Activated T-helper 2 cell treated with anti-CD3 and anti-CD28 coated beads, Interferon-gamma antibody, Interleukin-2, Interleukin-4, amounts not matched to agents 10 μg/mL and 5 μg/mL and 100 μg/mL, durations not matched to agents 14 hours and 24 hours and 36 hours (primary cell): ENCODE measurements at regions not wholly inside any gene's neighbourhood (a gene's known extent, or its start where the extent isn't known, plus 50 kb on each side); places are given as distances from the start of the nearest gene placed in this dataset.

Experiments used
- DNase-seq: peaks from one replicate; pipeline ENCODE4 v3.0.0; 2021; ENCODE audit warnings: low spot score
- H3K27ac Mint-ChIP-seq: one replicate; pipeline ENCODE4 v1.8.0; 2021; ENCODE audit warnings: mixed read lengths
- H3K27me3 Mint-ChIP-seq: one replicate; pipeline ENCODE4 v1.8.0; 2021; ENCODE audit warnings: low read depth, mixed read lengths
- H3K36me3 Mint-ChIP-seq: one replicate; pipeline ENCODE4 v1.8.0; 2021; ENCODE audit warnings: low read depth, mixed read lengths
- H3K4me1 Mint-ChIP-seq: one replicate; pipeline ENCODE4 v1.8.0; 2021; ENCODE audit warnings: low read depth, mixed read lengths
- H3K4me3 Mint-ChIP-seq: one replicate; pipeline ENCODE4 v1.8.0; 2021; ENCODE audit warnings: low read depth, mild to moderate bottlenecking, moderate library complexity, mixed read lengths
- H3K9me3 Mint-ChIP-seq: one replicate; pipeline ENCODE4 v1.8.0; 2021; ENCODE audit warnings: mixed read lengths
- intact Hi-C: fragments of 100-400 bp; cut with micrococcal nuclease; formaldehyde crosslinking; loops from one replicate; pipeline ENCODE4 v1.15.1; 2023

DNA sequence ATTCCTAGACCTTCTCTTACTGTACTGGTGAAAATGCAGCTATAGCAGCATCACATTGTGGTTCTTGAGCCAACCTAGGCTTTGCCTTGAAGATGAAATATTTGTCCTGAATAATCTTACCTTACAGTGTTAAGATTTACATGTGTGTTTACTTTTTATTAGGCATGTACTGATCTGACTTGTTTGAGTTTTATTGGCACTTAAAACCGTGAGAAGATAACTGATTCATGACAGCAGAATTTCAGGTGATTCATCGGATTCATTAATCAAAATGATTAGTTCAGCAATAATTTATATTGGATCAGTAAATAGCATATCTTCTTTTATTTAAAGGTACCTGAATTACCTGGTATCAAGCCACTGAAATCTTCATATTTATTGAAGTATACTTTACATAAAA lies 296.3 kb downstream of the KLF5 start:
- H3K4me3 Mint-ChIP-seq: no peak overlapping the region
- no peaks in the 10 kb centered on the region for H3K36me3 Mint-ChIP-seq
- no peak overlapping the region for H3K27ac Mint-ChIP-seq
- H3K9me3 Mint-ChIP-seq: no peaks in the 10 kb centered on the region
- intact Hi-C loops: no loop called here
- no peaks in the 10 kb centered on the region for H3K27me3 Mint-ChIP-seq
- H3K4me1 Mint-ChIP-seq: no peaks in the 10 kb centered on the region
- DNase-seq: no peak

DNA sequence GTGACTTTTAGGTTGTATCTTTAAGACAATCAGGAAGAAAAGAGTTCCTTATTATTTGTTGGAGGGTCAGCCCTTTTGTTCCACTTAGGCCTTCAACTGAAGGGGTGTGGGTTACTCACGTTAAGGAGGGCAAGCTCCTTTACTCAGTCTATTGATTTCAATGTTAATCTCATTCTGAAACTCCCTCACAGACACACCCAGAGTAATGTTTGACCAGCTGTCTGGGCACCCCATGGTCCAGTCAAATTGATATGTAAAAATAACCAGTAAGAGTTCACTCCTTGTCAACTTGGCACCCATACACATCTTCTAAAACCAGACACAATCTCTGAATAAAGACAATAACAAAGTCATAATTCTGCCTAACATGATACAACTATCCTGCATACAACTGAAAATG lies 292.9 kb downstream of the KLF5 start:
- DNase-seq: no peak
- Mint-ChIP-seq H3K27ac (no peak overlapping the region), H3K36me3 (no peaks in the 10 kb centered on the region), H3K4me3 (no peak overlapping the region), H3K4me1 (no peaks in the 10 kb centered on the region), H3K9me3 (no peaks in the 10 kb centered on the region), H3K27me3 (peaks cover 15% of the 10 kb centered on the region)
- intact Hi-C loops: no loop called here

DNA sequence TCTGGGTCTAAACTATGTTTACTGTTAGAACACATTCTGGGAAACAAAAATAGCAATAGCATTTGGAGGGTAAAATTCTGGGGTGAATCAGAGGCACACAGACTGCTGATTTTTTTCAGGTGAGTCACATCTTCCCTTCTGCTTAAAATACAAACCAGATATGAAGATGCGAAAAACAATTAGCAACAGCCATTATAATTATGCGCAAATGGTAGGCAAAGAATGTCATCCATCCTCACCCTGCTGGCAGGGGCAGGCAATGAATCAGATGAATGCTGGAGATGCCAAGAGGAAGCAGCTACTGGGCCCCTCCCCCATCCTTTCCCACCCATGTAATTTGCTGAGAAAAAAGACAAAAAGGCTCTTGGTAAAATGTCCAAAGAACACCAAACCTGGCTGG lies 282.9 kb downstream of the KLF5 start:
- no peak overlapping the region for H3K4me3 Mint-ChIP-seq
- H3K9me3 Mint-ChIP-seq: no peaks in the 10 kb centered on the region
- intact Hi-C loops: no loop called here
- no peak for DNase-seq
- peaks cover 5% of the 10 kb centered on the region for H3K27me3 Mint-ChIP-seq
- H3K36me3 Mint-ChIP-seq: no peaks in the 10 kb centered on the region
- H3K27ac Mint-ChIP-seq: no peak overlapping the region
- H3K4me1 Mint-ChIP-seq: no peaks in the 10 kb centered on the region

DNA sequence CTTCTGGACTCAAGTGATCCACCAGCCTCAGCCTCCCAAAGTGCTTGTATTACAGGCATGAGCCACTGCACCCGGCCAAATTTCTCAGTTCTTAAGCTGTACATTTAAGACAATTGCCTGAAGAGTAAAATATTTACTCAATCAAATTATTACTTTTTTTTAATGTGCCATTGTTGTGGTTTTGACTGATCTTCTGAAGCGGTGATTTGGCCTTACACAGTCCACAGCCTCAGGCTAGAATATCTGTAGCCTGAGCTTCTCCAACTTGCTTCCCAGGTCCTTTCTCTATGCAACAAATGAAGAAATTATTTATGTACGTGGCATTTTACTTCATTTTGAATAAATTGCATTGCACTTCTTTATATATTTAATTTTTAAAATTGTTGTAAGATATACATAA lies 281.3 kb downstream of the KLF5 start:
- no peak for DNase-seq
- no peaks in the 10 kb centered on the region for H3K27me3 Mint-ChIP-seq
- H3K9me3 Mint-ChIP-seq: no peaks in the 10 kb centered on the region
- intact Hi-C loops: no loop called here
- H3K36me3 Mint-ChIP-seq: no peaks in the 10 kb centered on the region
- no peak overlapping the region for H3K4me3 Mint-ChIP-seq
- no peak overlapping the region for H3K27ac Mint-ChIP-seq
- H3K4me1 Mint-ChIP-seq: peaks cover 6% of the 10 kb centered on the region

DNA sequence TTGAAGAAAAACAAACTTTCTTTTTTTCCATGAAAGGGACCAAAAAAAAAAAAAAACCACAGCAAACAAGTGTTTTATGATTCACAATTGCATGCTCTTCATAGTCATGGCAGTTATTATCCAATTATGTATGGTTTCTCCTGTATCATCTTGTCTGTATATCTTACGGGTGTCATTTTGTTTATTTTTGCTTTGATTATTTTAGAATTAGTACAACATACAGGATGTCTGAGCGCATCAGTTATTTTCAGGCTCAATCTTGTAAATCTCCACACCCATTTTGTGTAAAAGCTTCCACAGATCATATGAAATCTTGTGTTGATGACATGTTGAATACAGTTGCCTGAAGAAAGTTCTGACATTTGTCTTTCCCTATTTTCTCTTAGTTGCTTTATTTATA lies 280.3 kb downstream of the KLF5 start:
- no peaks in the 10 kb centered on the region for H3K27me3 Mint-ChIP-seq
- intact Hi-C loops: no loop called here
- peaks cover 8% of the 10 kb centered on the region for H3K4me1 Mint-ChIP-seq

DNA sequence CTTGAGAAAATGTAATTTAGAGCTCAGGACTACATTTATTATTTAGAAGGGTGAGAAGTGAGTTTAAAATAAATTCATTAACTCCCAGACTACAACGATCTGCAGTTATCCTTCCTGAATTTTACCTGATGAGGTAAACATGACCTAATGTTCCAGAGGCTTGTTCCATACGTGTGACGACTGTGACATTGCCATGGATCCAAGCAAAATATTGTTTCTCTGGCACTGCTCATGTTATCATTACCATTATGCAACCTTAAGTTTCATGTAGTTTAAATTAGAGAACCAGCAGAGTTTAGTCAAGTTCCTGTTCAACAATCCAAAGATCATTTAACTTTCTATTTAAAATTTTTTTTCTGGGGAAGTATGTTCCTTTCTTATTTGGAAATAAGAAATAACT lies 279.6 kb downstream of the KLF5 start:
- Mint-ChIP-seq H3K4me3 (no peak overlapping the region), H3K27me3 (peaks cover 2% of the 10 kb centered on the region), H3K9me3 (no peaks in the 10 kb centered on the region), H3K4me1 (peaks cover 8% of the 10 kb centered on the region), H3K36me3 (no peaks in the 10 kb centered on the region), H3K27ac (no peak overlapping the region)
- intact Hi-C loops: no loop called here
- no peak for DNase-seq

More for the DNA sequence above, 280.3 kb downstream of the KLF5 start:
- no peaks in the 10 kb centered on the region for H3K36me3 Mint-ChIP-seq
- no peak for DNase-seq
- no peaks in the 10 kb centered on the region for H3K9me3 Mint-ChIP-seq
- H3K27ac Mint-ChIP-seq: no peak overlapping the region
- no peak overlapping the region for H3K4me3 Mint-ChIP-seq

DNA sequence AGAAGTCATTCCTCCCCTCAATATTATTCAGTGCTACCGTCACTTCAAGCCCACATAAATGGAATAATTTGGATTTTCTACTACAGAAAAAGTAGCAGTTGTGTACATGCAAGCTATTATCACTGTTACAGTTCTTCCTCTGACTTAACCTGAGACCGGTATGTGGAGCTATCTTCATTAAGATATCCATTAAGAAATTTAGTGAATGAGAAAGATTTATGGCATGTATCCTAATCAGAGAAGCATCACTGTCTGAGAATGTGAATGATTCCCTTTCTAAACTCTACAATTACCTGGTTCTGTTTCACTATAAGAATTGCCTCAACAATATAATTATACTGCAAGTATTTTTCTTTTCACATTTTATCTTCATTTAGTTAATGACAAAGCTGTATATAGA lies 278.7 kb downstream of the KLF5 start:
- no peak overlapping the region for H3K27ac Mint-ChIP-seq
- no peaks in the 10 kb centered on the region for H3K9me3 Mint-ChIP-seq
- intact Hi-C loops: no loop called here
- H3K36me3 Mint-ChIP-seq: no peaks in the 10 kb centered on the region
- H3K27me3 Mint-ChIP-seq: peaks cover 2% of the 10 kb centered on the region
- H3K4me3 Mint-ChIP-seq: no peak overlapping the region
- DNase-seq: no peak
- H3K4me1 Mint-ChIP-seq: peaks cover 8% of the 10 kb centered on the region

DNA sequence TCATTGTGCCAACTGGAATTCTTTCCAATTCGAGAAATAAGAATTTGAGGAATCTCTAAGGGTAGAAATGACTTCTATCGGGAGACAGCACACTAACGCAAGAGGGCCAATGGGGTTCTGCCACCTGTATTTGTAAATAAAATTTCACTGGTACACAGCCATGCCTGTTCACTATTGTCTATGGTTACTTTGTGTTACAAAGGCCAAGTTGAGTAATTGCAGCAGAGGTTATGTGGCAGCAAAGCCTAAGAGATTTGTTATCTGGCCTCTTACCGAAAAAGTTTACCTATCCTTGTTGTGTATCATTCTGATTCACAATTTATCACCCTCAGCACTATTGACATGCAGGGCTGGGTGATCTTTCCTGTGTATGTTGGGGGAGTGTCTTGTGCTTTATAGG lies 278.0 kb downstream of the KLF5 start:
- intact Hi-C loops: no loop called here
- H3K4me1 Mint-ChIP-seq: peaks cover 8% of the 10 kb centered on the region
- DNase-seq: no peak
- no peaks in the 10 kb centered on the region for H3K9me3 Mint-ChIP-seq
- peaks cover 2% of the 10 kb centered on the region for H3K27me3 Mint-ChIP-seq
- no peaks in the 10 kb centered on the region for H3K36me3 Mint-ChIP-seq
- H3K27ac Mint-ChIP-seq: no peak overlapping the region
- no peak overlapping the region for H3K4me3 Mint-ChIP-seq

DNA sequence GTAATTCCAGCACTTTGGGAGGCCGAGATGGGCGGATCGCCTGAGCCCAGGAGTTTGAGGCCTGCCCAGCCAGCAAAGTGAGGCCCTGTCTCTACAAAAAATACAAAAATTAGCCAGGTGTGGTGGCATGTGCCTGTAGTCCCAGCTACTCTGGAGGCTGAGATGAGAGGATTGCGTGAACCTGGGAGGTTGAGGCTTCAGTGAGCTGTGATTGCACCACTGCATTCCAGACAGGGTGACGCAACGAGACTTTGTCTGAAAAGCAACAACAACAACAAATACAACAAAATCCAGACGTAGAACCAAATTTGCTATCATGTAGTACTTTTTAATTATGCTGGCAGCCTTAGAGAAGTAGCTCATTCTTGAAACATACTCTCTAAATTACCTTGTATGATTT lies 277.1 kb downstream of the KLF5 start:
- Mint-ChIP-seq H3K4me1 (peaks cover 8% of the 10 kb centered on the region), H3K4me3 (no peak overlapping the region), H3K36me3 (no peaks in the 10 kb centered on the region), H3K27ac (no peak overlapping the region), H3K9me3 (no peaks in the 10 kb centered on the region), H3K27me3 (peaks cover 2% of the 10 kb centered on the region)
- intact Hi-C loops: no loop called here
- no peak for DNase-seq

DNA sequence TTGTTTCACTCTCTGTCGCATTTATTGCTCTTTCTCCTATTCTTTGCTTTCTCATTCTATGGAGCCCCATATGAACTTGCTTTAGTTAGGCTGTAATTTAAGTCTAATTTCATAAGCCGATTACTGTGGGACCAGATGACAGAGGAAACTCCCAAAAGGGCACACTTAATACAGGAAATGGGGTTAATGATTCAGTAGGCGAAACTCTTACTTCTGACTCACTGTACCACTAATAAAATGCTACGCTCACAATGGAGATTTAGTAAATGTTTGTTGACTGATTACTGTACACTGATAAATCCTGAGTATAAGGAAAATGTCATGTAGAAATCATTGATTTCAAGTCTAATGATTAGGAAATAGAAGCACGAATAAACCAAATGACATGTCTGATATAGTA lies 276.4 kb downstream of the KLF5 start:
- H3K4me1 Mint-ChIP-seq: peaks cover 8% of the 10 kb centered on the region
- no peak overlapping the region for H3K4me3 Mint-ChIP-seq
- no peak overlapping the region for H3K27ac Mint-ChIP-seq
- DNase-seq: no peak
- H3K9me3 Mint-ChIP-seq: no peaks in the 10 kb centered on the region
- intact Hi-C loops: no loop called here
- H3K36me3 Mint-ChIP-seq: no peaks in the 10 kb centered on the region
- peaks cover 2% of the 10 kb centered on the region for H3K27me3 Mint-ChIP-seq

DNA sequence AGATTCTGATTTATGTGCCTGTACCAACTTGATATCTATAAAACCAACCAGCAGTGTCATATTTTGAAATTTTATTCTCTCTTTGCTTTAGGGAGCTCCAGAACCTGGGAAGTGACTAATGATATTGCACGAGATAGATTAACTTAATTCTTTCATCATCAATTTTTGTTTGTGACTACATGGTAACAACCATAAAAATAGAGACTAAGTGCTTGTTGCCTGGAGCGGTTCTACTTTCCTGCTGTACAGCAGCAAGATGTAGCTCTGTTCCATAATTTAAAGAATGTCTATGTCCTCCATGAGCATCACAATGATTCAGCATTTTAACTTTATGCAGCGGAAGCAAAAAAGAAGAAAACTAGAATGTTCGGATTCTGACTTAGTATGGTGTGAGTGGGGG lies 275.6 kb downstream of the KLF5 start:
- Mint-ChIP-seq H3K27ac (no peak overlapping the region), H3K9me3 (no peaks in the 10 kb centered on the region), H3K36me3 (no peaks in the 10 kb centered on the region), H3K27me3 (peaks cover 2% of the 10 kb centered on the region), H3K4me3 (no peak overlapping the region), H3K4me1 (peaks cover 8% of the 10 kb centered on the region)
- intact Hi-C loops: no loop called here
- DNase-seq: no peak

DNA sequence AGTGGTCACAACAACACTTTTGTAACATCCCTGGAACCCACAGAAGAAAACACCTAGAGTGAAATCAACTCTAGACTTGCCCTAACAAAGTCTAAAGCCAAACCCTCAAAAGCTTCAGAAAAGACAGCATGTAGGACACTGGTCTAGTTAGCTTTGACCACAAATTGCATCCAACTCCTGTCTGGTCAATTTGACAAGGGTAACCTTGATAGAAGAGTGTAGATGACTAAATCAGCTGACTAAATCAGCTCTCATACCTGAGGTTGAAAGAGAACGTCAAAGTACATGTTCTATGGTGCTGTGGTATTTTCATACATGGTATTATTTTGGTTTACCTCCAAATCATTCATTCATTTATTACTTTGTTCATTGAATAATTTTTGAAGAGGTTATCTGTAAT lies 272.8 kb downstream of the KLF5 start:
- peaks cover 4% of the 10 kb centered on the region for H3K27me3 Mint-ChIP-seq
- H3K36me3 Mint-ChIP-seq: no peaks in the 10 kb centered on the region
- H3K27ac Mint-ChIP-seq: no peak overlapping the region
- no peaks in the 10 kb centered on the region for H3K9me3 Mint-ChIP-seq
- H3K4me3 Mint-ChIP-seq: no peak overlapping the region
- no peak for DNase-seq
- intact Hi-C loops: no loop called here
- peaks cover 8% of the 10 kb centered on the region for H3K4me1 Mint-ChIP-seq

DNA sequence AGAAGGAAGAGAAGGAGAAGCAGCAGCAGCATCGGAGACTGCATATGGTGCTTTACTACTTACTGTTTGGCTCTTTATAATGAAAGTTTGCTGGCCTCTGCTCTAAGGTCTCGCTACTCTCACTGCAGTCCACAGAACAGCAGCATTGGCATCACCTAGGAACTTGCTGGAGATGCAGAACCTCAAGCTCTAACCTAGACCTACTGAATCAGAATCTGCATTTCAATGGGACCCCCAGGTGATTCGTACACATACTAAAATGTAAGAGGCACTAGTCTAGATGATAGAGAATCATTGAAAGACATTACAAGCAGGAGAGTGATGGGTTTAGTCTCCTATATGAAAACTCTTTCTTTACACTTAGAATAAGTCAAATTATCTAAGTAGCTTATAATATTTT lies 270.6 kb downstream of the KLF5 start:
- H3K27ac Mint-ChIP-seq: no peak overlapping the region
- no peak overlapping the region for H3K4me3 Mint-ChIP-seq
- H3K36me3 Mint-ChIP-seq: no peaks in the 10 kb centered on the region
- intact Hi-C loops: no loop called here
- H3K4me1 Mint-ChIP-seq: no peaks in the 10 kb centered on the region
- no peak for DNase-seq
- no peaks in the 10 kb centered on the region for H3K9me3 Mint-ChIP-seq
- peaks cover 10% of the 10 kb centered on the region for H3K27me3 Mint-ChIP-seq

DNA sequence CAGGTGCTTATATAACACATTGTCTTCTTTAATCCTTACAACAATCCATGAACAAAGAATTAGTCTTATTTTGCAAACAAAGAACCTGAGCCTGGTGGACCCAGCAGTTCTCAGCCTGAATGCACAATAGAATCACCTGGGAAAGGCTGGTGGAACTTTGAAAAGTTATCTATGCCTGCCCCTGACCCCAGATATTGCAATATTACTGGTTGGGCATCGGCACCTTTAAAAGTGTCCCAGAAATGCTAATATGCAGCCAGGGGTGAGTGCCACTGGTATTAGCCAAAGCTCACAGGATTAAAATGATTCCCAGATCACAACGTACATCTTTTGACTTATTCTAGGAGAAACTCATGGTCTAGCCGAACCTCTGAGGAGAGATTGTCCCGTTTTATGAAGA lies 268.8 kb downstream of the KLF5 start:
- H3K4me1 Mint-ChIP-seq: no peaks in the 10 kb centered on the region
- DNase-seq: no peak
- no peak overlapping the region for H3K27ac Mint-ChIP-seq
- H3K4me3 Mint-ChIP-seq: no peak overlapping the region
- H3K9me3 Mint-ChIP-seq: no peaks in the 10 kb centered on the region
- peaks cover 11% of the 10 kb centered on the region for H3K27me3 Mint-ChIP-seq
- H3K36me3 Mint-ChIP-seq: no peaks in the 10 kb centered on the region
- intact Hi-C loops: no loop called here
